ENCODE measurements at regions not wholly inside any gene's neighbourhood (a gene's known extent, or its start where the extent isn't known, plus 50 kb on each side); places are given as distances from the start of the nearest gene placed in this dataset.

DNA sequence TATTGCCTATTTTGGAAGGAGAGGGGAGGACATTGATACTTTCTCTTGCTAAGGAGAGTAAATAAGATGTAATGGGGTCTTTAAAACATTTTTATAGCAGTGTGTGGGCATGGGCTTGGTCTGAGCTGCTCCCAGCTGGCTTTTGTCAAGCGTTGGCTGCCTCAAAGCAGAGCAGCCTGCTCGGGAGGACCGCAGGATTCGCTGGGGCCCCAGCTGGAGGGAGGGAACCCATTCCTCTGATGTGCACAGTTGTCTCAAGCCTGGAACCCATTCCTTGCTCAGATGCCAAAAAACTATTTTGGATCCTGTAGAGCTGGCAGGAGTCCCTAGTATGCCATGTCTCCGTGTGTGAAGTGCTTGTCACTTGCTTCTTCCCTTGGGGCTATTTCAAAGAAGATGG lies 59.4 kb upstream of the RMDN2 start:
- DNase-seq (ENCODE audit: low read depth), result no peak

DNA sequence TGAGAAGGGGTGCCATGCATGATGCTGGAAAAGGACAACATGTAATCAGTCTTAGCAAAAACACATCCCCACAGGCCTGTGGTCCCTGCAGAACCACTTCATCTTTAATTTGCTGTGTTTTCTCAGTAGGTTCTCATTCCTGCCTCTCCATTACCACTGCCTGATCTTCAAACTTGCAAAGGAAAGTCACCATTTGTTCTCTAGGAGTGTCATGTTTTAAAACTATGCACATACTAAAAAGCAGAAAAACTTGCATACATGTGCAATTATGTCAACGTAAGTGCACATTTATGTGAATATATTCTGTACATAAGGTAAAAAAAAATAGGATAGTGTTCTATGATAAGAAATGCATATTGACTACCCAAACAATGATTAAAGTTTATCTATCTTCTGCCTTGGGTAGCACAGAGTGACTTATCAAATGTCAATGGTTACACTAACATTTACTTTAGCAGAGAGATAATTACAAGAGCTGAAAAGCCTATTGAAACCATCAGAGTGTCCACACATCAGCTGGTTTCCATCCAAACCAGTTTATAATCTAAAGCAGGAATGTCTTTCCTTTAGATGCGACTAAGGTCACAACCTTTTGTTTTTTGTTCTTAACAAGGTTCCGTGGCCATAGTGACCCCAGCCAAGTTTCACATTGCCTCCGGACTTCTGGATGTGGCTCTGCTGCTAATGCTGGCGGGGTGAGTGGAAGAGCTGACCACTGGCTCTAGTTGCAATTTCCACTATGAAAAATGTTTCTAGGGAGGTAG lies 58.7 kb upstream of the RMDN2 start:
- DNase-seq (ENCODE audit: low read depth), result no peak

DNA sequence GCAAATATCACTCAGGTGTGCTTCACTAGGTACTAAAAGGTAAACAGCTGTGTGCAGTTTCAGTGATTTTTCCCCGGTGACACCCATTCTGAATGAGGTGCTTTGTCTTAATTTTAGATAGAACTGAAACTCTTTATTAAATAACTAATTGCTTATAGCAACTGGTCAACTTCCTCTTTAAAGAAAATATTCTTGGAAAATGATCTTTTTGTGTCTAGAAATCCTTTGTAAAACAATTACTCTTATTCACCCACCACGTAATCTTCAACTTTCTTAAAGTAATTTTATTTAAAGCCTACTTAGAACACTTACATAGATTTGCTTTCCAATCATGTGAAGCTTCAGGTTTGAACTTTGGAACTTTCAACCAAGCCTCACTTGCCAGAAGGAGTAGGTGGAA lies 57.9 kb upstream of the RMDN2 start:
- DNase-seq (ENCODE audit: low read depth), result no peak

DNA sequence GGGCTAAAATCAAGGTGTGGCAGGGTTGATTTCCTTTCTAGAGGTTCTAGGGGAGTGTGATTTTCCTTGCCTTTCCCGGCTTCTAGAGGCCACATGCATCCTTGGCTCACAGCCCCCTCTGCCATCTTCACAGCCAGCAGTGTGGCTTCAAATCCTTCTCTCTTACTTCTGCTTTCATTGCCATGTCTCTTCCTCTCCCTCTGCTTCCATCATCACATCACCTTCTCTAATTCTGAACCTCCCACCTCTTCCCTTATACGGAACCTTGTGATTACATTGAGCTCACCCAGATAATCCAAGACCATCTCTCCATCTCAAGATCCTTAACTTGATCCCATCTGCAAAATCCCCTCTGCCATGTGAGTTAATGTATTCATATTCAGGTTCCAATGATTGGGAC lies 56.2 kb upstream of the RMDN2 start:
- DNase-seq (ENCODE audit: low read depth), result no peak

DNA sequence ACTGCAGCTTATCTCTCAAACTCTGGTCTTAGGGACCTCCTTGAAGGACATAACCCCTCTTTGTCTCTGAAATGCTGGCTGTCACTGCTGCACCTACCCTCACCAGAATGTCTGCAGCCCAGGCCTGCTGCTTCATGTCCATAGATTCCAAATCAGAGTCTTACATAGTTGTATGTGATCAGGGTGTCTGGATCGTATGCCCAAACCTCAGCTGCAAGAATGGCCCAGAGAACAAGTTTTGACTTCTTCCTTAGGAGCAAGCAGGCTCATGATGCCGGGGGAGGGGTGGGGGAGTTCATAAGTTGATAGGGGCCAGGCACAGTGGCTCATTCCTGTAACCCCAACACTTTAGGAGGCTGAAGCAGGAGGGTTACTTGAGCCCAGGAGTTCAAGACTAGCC lies 55.8 kb upstream of the RMDN2 start:
- no peak for DNase-seq (ENCODE audit: low read depth)

DNA sequence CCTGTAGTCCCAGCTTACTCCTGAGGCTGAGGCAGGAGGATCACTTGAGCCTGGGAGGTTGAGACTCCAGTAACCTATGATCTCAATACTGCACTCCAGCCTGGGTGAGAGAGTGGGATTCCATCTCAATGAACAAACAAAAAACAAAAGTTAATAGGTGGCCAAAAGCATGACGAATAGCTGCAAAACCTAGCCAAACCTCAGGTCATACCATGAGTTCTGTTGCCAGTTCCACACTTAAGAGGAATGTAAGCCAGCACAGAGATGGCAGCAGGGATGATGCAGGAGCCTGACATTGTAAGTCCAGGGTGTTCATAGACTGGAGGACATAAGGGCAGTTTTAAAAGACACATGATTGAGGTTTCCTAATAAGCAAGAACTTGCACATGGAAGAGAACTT lies 55.3 kb upstream of the RMDN2 start:
- DNase-seq (ENCODE audit: low read depth), result peak; percentile 51

DNA sequence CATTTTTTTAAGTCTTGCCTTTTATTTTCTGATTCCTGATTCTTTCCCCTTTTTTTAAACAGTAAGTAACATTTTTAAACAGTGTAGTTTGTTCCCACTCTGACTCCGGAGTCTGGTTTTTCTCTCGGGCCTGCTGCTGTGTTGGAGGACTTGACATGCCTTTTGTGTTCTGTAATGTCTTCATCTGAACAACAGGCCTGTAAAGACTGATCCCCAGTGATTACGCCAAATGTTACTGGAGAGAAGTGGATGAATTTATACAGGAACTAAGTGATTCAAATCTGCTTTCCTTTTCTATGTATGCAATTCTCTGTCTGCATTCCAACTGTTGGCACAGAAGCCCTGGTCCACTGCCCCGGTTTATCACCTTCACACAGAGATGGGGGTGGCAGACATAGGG lies 54.3 kb upstream of the RMDN2 start:
- no peak for DNase-seq (ENCODE audit: low read depth)

DNA sequence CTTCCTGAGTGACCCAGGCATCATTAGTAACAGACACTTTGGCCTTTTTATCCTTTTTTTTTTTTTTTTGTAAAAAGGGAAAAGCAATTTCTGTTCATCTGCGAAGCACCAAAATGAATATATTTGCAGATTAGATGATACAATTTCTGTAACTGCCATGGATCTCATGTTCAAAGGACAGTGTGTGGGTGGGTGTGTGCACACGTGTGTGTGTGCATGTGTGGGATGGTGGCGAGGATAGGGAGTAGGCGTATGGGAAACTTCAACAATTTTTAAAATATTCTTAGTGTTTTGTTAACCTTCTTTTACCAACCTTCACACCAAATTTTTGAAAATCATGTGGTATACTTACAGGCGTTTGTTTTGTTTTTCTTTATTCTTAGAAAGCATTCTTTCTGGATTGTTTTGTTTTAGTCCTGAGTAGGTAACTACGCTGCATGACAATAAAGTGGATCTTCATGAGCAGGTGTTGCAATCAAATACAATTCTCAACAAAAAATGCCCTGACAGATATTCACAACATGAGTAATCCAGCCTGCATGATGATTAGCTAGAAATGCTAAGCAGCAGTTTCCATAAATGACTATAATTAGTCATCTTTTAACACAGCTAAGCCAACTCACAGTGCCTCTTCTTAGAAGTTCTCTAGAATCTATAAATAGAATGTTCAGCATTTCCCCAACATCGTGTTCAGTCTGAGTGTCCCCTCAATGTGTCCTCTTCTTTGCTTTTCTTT lies 53.5 kb upstream of the RMDN2 start:
- DNase-seq (ENCODE audit: low read depth), result peak; percentile 36

DNA sequence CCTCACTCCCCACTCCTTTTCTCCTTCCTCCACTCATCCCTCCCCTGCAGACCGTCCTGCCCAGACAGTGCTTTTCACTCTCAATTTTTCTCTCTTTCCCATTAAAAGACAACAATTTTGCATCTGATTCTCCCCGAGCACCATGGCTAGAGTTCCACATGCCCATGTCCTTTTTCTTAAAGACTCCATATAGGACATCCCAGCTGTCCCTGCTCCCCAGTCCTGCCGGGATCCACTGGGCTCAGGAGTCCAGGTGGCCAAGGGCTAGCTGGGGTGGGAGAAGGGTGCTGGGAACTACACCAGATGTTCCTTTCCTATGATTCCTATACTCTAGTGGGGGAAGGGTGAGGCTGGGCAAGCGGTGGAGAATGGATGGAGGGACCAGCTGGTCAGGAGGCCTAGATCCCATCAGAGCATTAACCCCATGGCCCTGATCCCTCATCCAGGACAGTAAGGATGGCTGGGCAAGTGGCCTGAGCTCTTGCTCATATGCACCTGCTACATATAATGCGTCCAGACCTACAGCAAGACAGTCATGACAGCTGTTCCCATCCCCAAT lies 52.8 kb upstream of the RMDN2 start:
- no peak for DNase-seq (ENCODE audit: low read depth)

DNA sequence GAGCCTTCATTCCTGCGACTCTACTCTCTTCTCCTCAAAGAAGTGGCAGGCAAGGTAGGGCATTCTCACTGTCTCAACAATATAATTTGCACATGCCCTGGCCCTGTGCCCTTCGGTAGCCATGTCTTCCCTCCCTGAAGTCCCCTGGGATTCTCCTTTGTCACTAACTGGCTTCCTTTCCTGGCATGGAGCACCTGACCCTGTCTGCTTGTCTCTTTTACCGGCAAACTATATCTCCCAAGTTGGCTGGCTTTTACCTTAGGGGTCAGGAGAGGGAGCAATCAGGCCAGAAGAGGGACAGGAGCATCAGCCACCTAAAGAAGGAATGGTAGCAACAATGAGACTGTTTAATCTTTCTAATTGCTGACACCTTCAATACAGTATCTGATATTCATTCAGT lies 51.9 kb upstream of the RMDN2 start:
- DNase-seq (ENCODE audit: low read depth), result no peak

DNA sequence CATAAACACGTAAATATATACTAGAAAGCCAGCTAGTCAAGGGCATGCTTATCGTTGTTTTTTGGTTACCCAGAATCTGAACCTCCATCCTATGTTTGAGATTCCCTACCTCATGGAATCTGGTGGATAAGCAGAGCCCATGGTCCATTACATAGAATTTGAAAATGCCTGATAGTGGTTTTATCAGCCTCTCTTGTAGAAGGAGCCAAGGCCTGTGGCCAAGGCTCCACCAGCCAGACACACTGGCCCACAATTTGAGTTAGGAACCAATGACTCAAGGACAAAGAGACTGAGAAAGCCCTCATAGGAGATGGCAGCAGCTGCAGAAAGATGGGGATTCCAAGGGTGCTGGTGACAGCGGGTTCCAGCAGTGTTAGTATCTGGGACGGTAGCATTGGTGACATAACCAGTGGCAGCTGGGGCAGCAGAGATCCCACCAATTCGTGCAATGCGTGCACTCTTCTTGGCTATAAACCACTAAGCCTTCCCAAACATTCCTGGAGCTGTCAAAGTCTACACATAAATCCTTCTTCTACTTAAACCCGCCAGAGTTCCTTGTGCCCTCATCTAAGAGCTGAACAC lies 51.2 kb upstream of the RMDN2 start:
- DNase-seq (ENCODE audit: low read depth), result no peak

DNA sequence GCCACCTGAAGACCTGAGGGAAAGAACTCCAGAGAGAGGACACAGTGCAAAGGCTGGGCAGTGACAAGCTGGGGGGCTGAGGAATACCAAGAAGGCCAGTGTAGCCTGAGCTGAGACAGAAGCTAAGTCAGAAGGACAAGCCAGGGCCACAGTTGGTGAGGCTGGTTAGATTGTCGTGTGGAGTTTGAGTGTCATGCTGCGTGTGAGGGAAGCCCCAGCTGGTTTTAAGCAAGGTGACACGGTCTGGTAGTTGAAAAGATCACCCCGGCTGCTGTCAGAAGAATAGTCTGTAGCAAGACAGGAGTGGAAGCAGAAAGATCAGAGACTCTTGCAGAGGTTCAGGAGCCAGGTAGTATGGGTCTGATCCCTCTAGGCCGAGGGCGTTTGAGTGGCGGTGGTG lies 50.6 kb upstream of the RMDN2 start:
- no peak for DNase-seq (ENCODE audit: low read depth)
